ENCODE measurements at regions not wholly inside any gene's neighbourhood (a gene's known extent, or its start where the extent isn't known, plus 50 kb on each side); places are given as distances from the start of the nearest gene placed in this dataset.
"Not testable (repeated sequence)": the region's sequence is repeated elsewhere in the genome, so short reads cannot be mapped to it uniquely, and the experiment has no call there.

DNA sequence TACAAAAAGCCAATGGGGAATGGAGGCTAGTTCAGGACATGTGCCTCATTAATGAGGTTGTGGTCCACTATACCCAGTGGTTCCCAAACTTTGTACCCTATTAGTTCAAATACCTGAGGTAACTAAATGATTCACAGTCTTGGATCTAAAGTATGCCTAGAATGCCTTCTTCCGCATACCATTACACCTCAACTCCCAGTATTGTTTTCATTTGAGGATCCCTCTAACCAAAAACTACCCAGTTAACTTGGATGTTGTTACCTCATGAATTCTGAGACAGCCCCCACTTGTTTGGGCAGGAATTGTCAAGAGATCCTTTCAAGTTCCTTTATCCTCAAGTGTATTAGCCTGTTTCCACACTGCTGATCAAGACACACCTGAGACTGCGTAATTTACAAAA, 439.2 kb downstream of the PCDH10 start:
- no peak for DNase-seq

- DNase-seq = no peak
These were observed 436.2 kb downstream of the PCDH10 start for GRCh38 chr4:133585323-133585722.

DNA sequence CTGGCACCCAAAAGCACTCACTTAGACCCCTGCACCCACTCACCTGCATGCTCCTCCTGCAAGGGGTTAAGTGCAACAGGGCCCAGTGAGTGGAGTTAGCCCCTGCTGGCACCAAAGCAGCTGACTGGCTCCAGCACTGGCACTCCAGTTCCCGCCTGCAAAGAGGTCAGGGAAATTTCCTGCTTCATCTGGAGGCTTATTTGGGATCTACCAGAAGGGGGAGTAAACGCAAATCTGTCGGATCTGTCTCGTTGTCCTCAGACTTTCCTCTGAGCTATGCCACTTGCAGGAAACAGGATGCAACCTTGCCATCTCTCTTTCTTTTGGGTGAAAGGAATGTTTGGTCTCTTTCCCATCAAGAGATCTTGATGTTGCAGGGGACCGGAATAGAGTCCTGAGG, 435.6 kb downstream of the PCDH10 start:
- no peak for DNase-seq

DNA sequence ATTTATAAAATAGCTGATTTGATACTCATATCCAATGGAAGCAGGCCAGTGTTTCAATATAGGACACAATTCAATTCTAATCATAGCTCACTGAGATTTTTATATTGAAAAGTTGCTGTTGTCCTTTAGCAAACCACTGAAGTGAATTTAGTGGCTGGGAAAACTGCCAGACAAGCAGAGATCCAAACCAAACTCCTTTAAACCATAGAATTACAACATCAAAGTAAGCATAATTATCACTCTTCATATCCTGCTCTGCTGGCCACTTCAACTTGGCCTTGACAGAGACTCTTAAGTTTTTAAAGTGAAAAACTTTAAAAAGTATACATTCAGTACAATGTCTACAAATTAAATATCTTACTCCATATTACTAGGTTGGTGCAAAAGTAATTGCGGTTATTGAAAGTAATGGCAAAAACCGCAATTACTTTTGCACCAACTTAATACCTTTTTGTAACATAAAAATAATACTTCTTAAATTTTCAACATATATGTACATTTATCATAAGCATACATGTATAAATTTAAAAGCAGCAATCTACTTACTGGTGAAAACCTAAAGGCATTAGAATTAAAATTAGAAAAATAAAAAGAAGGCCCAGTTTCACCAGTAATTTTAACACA, 433.0 kb downstream of the PCDH10 start:
- no peak for DNase-seq

- no peak for DNase-seq
These were observed 425.2 kb downstream of the PCDH10 start for GRCh38 chr4:133574248-133574647.

DNA sequence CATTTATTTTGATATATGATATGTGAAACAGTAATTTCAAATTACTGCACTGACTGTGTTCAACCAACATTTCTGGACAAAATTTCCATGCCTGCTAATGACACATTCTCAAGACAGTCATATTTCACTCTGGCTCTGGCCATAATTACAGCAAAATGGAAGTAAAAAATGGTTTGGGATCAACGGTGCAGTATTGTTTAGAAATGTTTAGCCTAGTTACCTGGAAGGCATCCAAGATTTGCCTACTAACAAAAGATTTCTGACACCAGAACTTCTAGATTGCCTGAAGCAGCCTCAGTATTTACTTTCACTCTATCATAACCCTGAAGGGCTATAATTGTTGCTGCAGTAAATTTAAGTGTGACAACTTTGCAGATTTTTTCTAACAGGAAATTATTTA, 416.3 kb downstream of the PCDH10 start:
- DNase-seq = no peak

- DNase-seq = no peak
These were observed 410.9 kb downstream of the PCDH10 start for GRCh38 chr4:133559987-133560386.

- no peak for DNase-seq
These were observed 406.6 kb downstream of the PCDH10 start for GRCh38 chr4:133555671-133556070.

DNA sequence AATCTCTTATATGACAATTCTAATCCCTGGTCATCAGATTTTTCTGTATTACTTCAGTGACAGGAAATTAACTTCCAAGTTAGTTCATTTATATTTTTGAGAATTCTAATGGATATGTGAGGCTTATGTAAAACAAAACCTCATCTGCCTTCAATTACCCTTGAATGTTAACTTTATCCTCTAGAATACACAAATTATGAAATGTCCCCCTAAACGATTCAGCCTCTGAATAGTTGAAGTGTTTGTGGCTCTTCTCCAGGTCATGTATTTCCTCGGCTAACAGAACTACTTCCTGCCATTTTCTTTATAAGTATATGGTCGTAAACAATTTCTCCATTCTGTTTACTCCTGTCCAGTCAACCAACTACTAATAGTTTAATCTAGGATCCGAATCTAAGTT, 401.3 kb downstream of the PCDH10 start:
- DNase-seq = no peak

DNA sequence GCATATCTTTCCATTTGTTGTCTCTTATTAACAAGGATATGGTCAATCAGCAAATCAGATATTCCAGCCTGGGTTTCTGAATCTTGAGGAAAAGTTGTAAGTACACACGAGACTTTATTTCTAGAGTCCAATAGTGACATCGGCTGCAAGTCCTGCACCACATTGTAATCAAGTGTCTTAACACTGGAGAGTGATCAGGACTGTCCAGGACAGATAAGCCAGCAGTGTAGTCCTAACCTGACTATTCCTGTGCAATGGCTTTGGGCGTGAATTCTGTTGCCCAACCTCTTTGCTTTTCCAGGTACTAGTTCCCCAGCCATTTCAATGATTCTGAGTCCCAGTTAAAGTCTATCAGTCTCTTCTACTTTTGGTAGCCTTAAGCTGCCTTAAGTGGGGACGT, 395.0 kb downstream of the PCDH10 start:
- DNase-seq = no peak

DNA sequence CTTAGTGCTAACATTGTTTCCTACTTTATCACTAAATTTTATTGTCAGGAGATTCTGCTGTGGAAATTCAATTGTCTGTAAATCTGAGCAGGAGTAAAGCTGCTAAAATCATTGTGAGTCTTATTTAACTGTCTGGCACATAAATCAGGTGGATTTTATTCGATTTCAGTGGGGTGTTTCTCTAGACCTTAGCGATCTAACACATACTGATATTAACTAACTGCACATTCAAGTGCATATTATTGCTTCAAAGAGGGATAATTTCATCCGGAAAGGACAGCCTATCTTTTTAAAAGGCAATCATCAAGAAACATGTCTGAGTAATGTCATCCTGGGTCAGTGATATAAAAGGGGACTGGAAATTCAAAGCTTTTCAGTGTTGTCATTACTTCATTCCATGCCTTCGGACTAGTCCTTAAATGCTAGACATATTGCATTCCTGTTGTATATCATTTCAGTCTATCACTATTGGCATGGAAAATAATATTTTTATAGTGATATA, 388.7 kb downstream of the PCDH10 start:
- DNase-seq = no peak

- not testable (repeated sequence) for DNase-seq
These were observed 385.1 kb downstream of the PCDH10 start for GRCh38 chr4:133534224-133534623.

DNA sequence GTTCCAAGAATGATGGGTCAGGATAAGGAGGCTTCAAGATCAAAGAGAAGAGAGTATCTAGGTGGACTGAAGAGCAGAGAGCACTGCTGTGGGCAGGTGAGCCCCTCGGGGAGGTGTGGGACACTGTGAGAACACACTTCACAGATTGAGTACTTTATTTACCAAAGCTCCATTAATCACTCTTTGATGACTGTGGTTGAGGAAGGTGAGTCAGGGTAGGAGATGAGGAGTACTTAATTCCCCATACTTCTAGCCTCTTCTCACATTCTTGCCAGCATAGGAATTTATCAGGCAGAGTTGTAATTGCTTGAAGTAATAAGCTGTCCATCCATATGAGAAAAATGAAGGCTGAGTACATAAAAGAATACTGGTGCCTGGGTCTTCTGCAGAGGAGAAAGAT, 375.3 kb downstream of the PCDH10 start:
- no peak for DNase-seq

- DNase-seq = no peak
These were observed 364.8 kb downstream of the PCDH10 start for GRCh38 chr4:133513901-133514300.

DNA sequence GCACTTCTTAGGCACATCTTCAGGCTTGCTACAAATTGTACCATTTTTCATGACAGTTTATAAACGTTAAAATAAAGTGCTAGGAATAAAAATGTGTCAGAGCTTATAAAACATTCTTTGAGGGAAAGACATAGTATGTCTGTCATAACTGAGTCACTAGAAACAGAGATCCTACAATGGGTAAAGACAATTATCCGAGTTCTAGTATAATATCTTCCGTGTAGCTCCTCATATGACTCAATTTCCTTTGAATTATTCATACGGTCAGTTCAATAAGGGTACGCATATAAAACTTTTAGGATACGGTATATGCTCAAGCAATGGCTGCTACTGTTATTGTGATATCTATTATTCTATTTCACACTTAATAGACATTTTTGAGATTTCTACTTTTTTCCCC, 349.1 kb downstream of the PCDH10 start:
- no peak for DNase-seq

DNA sequence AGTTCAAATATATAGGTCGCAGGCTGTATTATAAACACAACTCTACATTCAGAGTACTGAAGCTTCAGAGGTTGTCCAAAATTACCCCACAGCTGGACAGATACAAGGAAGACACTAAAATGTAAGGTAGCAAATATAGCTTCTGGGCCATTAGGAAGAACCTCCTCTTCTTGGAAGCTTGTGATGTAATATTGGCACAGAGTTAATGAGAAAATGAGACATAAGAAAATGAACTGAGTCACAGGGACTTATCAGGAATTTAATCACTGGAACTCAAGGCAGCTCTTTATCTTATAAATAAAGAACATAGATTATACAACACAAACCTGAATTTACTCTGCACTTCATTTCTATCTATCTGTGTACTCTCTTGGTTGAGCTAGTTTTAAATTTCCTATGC, 344.7 kb downstream of the PCDH10 start:
- DNase-seq = no peak

DNA sequence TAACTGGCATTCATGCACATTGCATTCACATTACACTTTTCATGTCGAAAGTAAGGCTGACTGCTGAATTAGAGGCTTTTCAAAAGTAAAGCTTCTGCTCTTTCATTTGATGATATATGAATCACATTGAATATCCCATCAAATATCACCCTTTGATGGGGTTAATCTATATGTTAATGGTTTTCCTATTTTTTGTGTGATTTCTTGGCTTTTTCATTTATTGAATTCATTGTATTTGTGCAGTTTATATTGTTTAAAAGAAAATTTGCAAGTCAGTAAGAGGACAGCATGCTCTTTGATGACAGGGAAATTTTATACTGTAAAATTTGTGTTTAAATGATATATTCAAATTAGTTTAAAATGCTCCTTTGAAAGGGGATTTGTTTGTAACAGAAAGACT, 344.1 kb downstream of the PCDH10 start:
- DNase-seq = no peak

GRCh38 chr4:133484287-133484686, 335.2 kb downstream of the PCDH10 start:
- DNase-seq = no peak

GRCh38 chr4:133483600-133484246, 334.6 kb downstream of the PCDH10 start:
- DNase-seq = peak; percentile 21 to 52

- DNase-seq = no peak
These were observed 327.0 kb downstream of the PCDH10 start for GRCh38 chr4:133476063-133476462.

DNA sequence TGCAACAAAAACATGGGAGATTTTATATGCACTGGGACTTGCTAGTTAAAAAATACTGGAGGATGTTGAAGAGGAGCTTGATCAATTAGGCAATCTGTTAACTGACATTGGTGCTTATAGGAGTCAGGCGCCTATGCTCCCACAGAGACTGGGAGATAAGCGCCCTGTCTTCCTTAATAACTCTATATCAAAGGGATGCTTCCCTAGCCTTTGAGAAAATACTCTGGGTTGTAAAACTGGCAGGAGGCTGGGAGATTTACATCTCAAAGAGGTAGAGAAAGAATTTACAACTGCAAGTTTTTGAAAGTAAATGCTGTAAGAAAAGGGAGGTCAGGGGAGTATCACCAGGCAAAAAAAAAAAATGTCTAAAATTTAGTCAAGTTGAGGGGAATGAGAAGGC, 325.4 kb downstream of the PCDH10 start:
- no peak for DNase-seq

DNA sequence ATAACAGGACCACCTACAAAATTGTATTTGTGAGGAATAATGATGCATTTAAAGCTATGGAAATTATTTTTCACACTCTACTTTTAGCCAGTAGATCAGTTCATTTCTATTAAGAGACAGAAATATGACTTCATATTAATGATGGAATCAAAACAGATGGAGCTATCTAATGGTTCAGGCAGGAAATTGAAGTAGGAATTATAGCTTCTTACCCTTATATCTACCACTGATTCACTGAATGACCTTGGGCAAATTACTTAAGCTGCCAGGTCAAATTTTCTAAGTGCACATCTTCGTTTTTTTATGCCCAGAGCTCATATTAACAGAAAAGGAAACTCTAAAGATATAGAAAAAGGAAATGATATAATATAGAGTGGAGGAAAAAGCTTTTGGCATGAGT, 323.1 kb downstream of the PCDH10 start:
- no peak for DNase-seq

DNA sequence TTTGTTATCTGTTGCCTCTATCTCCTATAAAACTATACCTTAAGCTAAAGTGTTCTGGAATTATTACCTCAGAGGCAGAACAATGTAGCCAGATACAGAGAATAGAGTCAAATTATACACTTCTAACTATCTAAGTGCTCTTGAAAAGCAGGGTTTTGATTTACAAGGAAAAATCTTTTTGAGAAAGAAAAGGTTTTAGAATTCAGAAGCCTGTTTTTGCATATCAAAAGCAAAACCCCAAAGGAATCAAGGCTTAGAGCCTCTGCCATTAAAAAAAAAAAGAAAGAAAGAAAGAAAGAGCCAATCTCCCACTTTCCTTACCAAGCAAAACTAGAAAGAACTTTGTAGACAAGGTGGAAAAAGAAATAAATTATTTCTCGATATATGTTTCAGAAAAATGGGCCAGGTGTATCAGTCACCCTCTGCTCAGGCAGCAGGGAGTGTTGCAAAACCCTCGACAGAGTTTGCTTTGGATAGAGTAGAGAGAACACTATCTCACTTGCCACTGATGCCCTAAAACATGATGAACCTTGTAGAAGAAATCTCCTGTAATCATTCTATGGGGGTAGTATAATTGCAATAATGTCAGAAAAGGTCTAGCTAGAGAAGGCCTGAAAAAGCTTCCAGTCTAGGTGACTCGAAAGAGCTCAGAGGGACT, 318.3 kb downstream of the PCDH10 start:
- DNase-seq = no peak

DNA sequence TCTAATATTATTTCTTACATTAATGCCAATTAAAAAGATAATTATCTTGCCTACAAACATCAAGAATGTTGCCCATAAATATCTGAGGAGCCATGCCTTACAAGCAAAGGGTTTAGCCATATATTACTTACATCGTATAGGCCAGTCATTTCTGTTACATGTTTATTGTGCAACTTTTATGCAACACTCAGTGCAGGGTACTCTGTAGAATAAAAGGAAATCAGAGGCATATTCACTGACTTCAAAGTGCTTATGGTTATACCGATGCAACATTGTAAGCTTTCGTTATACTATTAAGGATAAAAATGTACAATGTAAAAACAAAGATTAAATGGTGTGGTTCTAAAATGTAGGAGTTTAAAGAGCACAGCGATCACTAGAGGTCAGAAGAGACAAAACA, 315.9 kb downstream of the PCDH10 start:
- no peak for DNase-seq
